Motor neuron (in vitro differentiated cells): ENCODE measurements at regions not wholly inside any gene's neighbourhood (a gene's known extent, or its start where the extent isn't known, plus 50 kb on each side); places are given as distances from the start of the nearest gene placed in this dataset.
A peak's percentile ranks its signal among the peaks of the same experiment; 100 is the strongest.
"Not testable (repeated sequence)": the region's sequence is repeated elsewhere in the genome, so short reads cannot be mapped to it uniquely, and the experiment has no call there.

Experiments
- ATAC-seq, 8 experiments: fragments of 200-7000 bp; cut with Tn5 transposase; replicated peaks in 6 of 8; 2 replicates each; pipeline ENCODE4 v1.8.0; 2021; ENCODE audit warnings: mild to moderate bottlenecking in 8 of 8, moderate library complexity in 8 of 8
- H3K27ac ChIP-seq, 2 donors: fragments of 250-450 bp; sonication (Bioruptor Pico); 2 replicates each; pipeline ENCODE4 v1.9.0; 2021; ENCODE audit warnings: antibody characterized with exemption in 2 of 2, mild to moderate bottlenecking in 2 of 2, moderate library complexity in 1 of 2
- H3K4me1 ChIP-seq, 2 donors: fragments of 250-450 bp; sonication (Bioruptor Pico); replicated peaks in 1 of 2; 2 replicates each; pipeline ENCODE4 v1.6.1; 2021; ENCODE audit warnings: antibody characterized with exemption in 2 of 2, mild to moderate bottlenecking in 2 of 2, moderate library complexity in 1 of 2
- H3K4me3 ChIP-seq, 5 donors: fragments of 250-450 bp; sonication (Bioruptor Pico); 2 replicates each; pipeline ENCODE4 v1.9.0; 2021; ENCODE audit warnings: antibody characterized with exemption in 5 of 5, mild to moderate bottlenecking in 5 of 5, moderate library complexity in 4 of 5
- WGBS, 10 experiments: fragments of 450-650 bp; shearing (Covaris generic); methylation state at CpG; one replicate each; pipeline ENCODE4 v1.0.0; 2022; 5-methylcytosine and 5-hydroxymethylcytosine counted together
- in situ Hi-C, 9 experiments: fragments of 400-800 bp; cut with MboI; loops; one replicate each; pipeline ENCODE4 v1.15.0; 2021; ENCODE audit warnings: low sequenced_read_pairs in 9 of 9, low pct_unique_long_range_greater_than_20kb in 2 of 9; ENCODE audit not compliant: unreplicated experiment in 9 of 9

GRCh38 chr6:27124252-27124657 is 123.2 kb upstream of the PRSS16 start:
- no peak for ATAC-seq
- Histone ChIP-seq H3K4me1 (peaks cover 0 to 4% of the 10 kb centered on the region in 2 donors), H3K4me3 (no peak overlapping the region), H3K27ac (no peak overlapping the region)
- WGBS, 10 experiments = 60 to 100% (median 81%) methylated on average over 2 to 4 of the region's 4 CpGs; no CpG with 5 or more reads in 1 of the 10 experiments
- in situ Hi-C loops = loop anchor here in 1 of 9 experiments (25.0 kb wide), 1 partner anchor 787 kb away; no protein-coding TSS in a partner anchor

GRCh38 chr6:27126046-27126814 is 121.3 kb upstream of the PRSS16 start:
- Histone ChIP-seq H3K4me1 (peaks cover 2 to 4% of the 10 kb centered on the region in 2 donors), H3K4me3 (no peak overlapping the region), H3K27ac (no peak overlapping the region)
- in situ Hi-C loops = loop anchor here in 3 of 9 experiments (25.0 kb wide), 2 partner anchors 761 to 914 kb away; a partner anchor contains a TSS
- ATAC-seq = no peak
- 83 to 100% (median 93%) methylated on average over 1 to 6 of the region's 6 CpGs; no CpG with 5 or more reads in 2 of the 10 experiments for WGBS, 10 experiments

- ATAC-seq = peak; percentile 69 to 85 (median 79)
- WGBS, 10 experiments = 0 to 33% (median 3%) methylated on average over 1 to 18 of the region's 23 CpGs
- H3K27ac ChIP-seq = no peak overlapping the region
- H3K4me1 ChIP-seq = peaks cover 2 to 4% of the 10 kb centered on the region in 2 donors
- in situ Hi-C loops = loop anchor here in 3 of 9 experiments (25.0 kb wide), 2 partner anchors 760 to 915 kb away; a partner anchor contains a TSS
- H3K4me3 ChIP-seq = peak overlapping the region; percentile 13 to 35 (median 28)
Observed at GRCh38 chr6:27126815-27127537, 120.5 kb upstream of the PRSS16 start.

GRCh38 chr6:27127874-27128273 is 119.6 kb upstream of the PRSS16 start:
- H3K4me3 ChIP-seq = not testable (repeated sequence)
- in situ Hi-C loops = loop anchor here in 3 of 9 experiments (25.0 kb wide), 2 partner anchors 759 to 916 kb away; a partner anchor contains a TSS
- whole genome bisulfite sequencing, 10 experiments = 48 to 100% (median 74%) methylated on average over 1 to 4 of the region's 4 CpGs; no CpG with 5 or more reads in 2 of the 10 experiments

GRCh38 chr6:27128311-27129094 is 119.0 kb upstream of the PRSS16 start:
- in situ Hi-C loops = loop anchor here in 3 of 9 experiments (25.0 kb wide), 2 partner anchors 759 to 916 kb away; a partner anchor contains a TSS
- no peak for ATAC-seq
- WGBS, 10 experiments = 38 to 100% (median 82%) methylated on average over 1 to 4 of the region's 4 CpGs
- Histone ChIP-seq H3K4me1 (peaks cover 2 to 4% of the 10 kb centered on the region in 2 donors), H3K4me3 (no peak overlapping the region), H3K27ac (no peak overlapping the region)

More at GRCh38 chr6:27127874-27128273, 119.6 kb upstream of the PRSS16 start:
- H3K27ac ChIP-seq, ATAC-seq, H3K4me1 ChIP-seq: not testable (repeated sequence)

GRCh38 chr6:27129095-27129815 is 118.2 kb upstream of the PRSS16 start:
- peaks cover 2 to 4% of the 10 kb centered on the region in 2 donors for H3K4me1 ChIP-seq
- 90 to 100% (median 95%) methylated on average over 2 to 5 of the region's 5 CpGs for WGBS, 10 experiments

GRCh38 chr6:27129917-27130316 is 117.6 kb upstream of the PRSS16 start:
- H3K4me1 ChIP-seq = peaks cover 2 to 4% of the 10 kb centered on the region in 2 donors
- no peak overlapping the region for H3K27ac ChIP-seq
- WGBS, 10 experiments = 80 to 100% (median 90%) methylated on average over 2 to 8 of the region's 8 CpGs; no CpG with 5 or more reads in 2 of the 10 experiments
- in situ Hi-C loops = loop anchor here in 3 of 9 experiments (25.0 kb wide), 2 partner anchors 757 to 918 kb away; a partner anchor contains a TSS
- no peak overlapping the region for H3K4me3 ChIP-seq
- no peak for ATAC-seq

More at GRCh38 chr6:27129095-27129815, 118.2 kb upstream of the PRSS16 start:
- no peak overlapping the region for H3K4me3 ChIP-seq
- ATAC-seq = no peak
- no peak overlapping the region for H3K27ac ChIP-seq
- in situ Hi-C loops = loop anchor here in 3 of 9 experiments (25.0 kb wide), 2 partner anchors 758 to 917 kb away; a partner anchor contains a TSS

- in situ Hi-C loops = loop anchor here in 3 of 9 experiments (25.0 kb wide), 2 partner anchors 756 to 919 kb away; a partner anchor contains a TSS
Observed at GRCh38 chr6:27130668-27131428, 116.7 kb upstream of the PRSS16 start.

GRCh38 chr6:27132282-27132531 is 115.3 kb upstream of the PRSS16 start:
- peak; percentile 0 to 12 (median 4) for ATAC-seq
- not testable (repeated sequence) for H3K4me1 ChIP-seq
- WGBS, 10 experiments = 0 to 4% (median 0%) methylated on average over 2 to 13 of the region's 14 CpGs; no CpG with 5 or more reads in 6 of the 10 experiments
- in situ Hi-C loops = loop anchor here in 3 of 9 experiments (25.0 kb wide), 2 partner anchors 755 to 920 kb away; a partner anchor contains a TSS
- Histone ChIP-seq H3K27ac (peak overlapping the region in 1 of 2 donors; percentile 54), H3K4me3 (peak overlapping the region; percentile 56 to 77 (median 60))

More at GRCh38 chr6:27130668-27131428, 116.7 kb upstream of the PRSS16 start:
- peaks cover 2 to 4% of the 10 kb centered on the region in 2 donors for H3K4me1 ChIP-seq
- 13 to 54% (median 24%) methylated on average over 3 to 7 of the region's 7 CpGs for WGBS, 10 experiments
- H3K27ac ChIP-seq = peak overlapping the region in 1 of 2 donors; percentile 60
- peak overlapping the region; percentile 56 to 77 (median 60) for H3K4me3 ChIP-seq
- no peak for ATAC-seq

GRCh38 chr6:27132532-27133280 is 114.8 kb upstream of the PRSS16 start:
- 0 to 10% (median 1%) methylated on average over 2 to 30 of the region's 53 CpGs; no CpG with 5 or more reads in 2 of the 10 experiments for WGBS, 10 experiments
- in situ Hi-C loops = loop anchor here in 3 of 9 experiments (25.0 kb wide), 2 partner anchors 755 to 920 kb away; a partner anchor contains a TSS
- H3K4me1 ChIP-seq = peaks cover 0 to 2% of the 10 kb centered on the region in 2 donors
- ATAC-seq = peak; percentile 83 to 92 (median 88)
- H3K4me3 ChIP-seq = peak overlapping the region; percentile 56 to 77 (median 60)
- H3K27ac ChIP-seq = peak overlapping the region in 1 of 2 donors; percentile 54
